GM19372 (cell line): ENCODE measurements at regions not wholly inside any gene's neighbourhood (a gene's known extent, or its start where the extent isn't known, plus 50 kb on each side); places are given as distances from the start of the nearest gene placed in this dataset.
"Not testable (repeated sequence)": the region's sequence is repeated elsewhere in the genome, so short reads cannot be mapped to it uniquely, and the experiment has no call there.

Experiments used
- ATAC-seq: cut with Tn5 transposase; IDR thresholded peaks from one replicate; pipeline ENCODE4 v1.9.1; 2021; ENCODE audit warnings: mild to moderate bottlenecking, low read depth, moderate library complexity; ENCODE audit not compliant: unreplicated experiment

GRCh38 chr11:97865424-97866012 is 1155.2 kb upstream of the CNTN5 start:
- ATAC-seq, result no peak

- ATAC-seq, result no peak
Observed at GRCh38 chr11:97871816-97872215, 1148.9 kb upstream of the CNTN5 start.

GRCh38 chr11:97880209-97880608 is 1140.5 kb upstream of the CNTN5 start:
- ATAC-seq, result no peak

- no peak for ATAC-seq
Observed at GRCh38 chr11:97883086-97883485, 1137.7 kb upstream of the CNTN5 start.

GRCh38 chr11:97888641-97889040 is 1132.1 kb upstream of the CNTN5 start:
- no peak for ATAC-seq

GRCh38 chr11:97890466-97890865 is 1130.3 kb upstream of the CNTN5 start:
- no peak for ATAC-seq

GRCh38 chr11:97893612-97894011 is 1127.1 kb upstream of the CNTN5 start:
- ATAC-seq, result no peak

GRCh38 chr11:97894978-97895377 is 1125.8 kb upstream of the CNTN5 start:
- no peak for ATAC-seq

- no peak for ATAC-seq
Observed at GRCh38 chr11:97895572-97895971, 1125.2 kb upstream of the CNTN5 start.

GRCh38 chr11:97902828-97903227 is 1117.9 kb upstream of the CNTN5 start:
- ATAC-seq, result no peak

- no peak for ATAC-seq
Observed at GRCh38 chr11:97905101-97905500, 1115.6 kb upstream of the CNTN5 start.

GRCh38 chr11:97905671-97906070 is 1115.1 kb upstream of the CNTN5 start:
- ATAC-seq, result no peak

- no peak for ATAC-seq
Observed at GRCh38 chr11:97908354-97908753, 1112.4 kb upstream of the CNTN5 start.

GRCh38 chr11:97909614-97910399 is 1110.9 kb upstream of the CNTN5 start:
- no peak for ATAC-seq

- no peak for ATAC-seq
Observed at GRCh38 chr11:97912629-97913028, 1108.1 kb upstream of the CNTN5 start.

GRCh38 chr11:97922933-97923332 is 1097.8 kb upstream of the CNTN5 start:
- ATAC-seq, result not testable (repeated sequence)

GRCh38 chr11:97934572-97935208 is 1086.1 kb upstream of the CNTN5 start:
- no peak for ATAC-seq

GRCh38 chr11:97937501-97937900 is 1083.2 kb upstream of the CNTN5 start:
- ATAC-seq, result no peak

GRCh38 chr11:97938789-97939188 is 1082.0 kb upstream of the CNTN5 start:
- ATAC-seq, result no peak

GRCh38 chr11:97943493-97943892 is 1077.3 kb upstream of the CNTN5 start:
- ATAC-seq, result no peak

- no peak for ATAC-seq
Observed at GRCh38 chr11:97948793-97949192, 1072.0 kb upstream of the CNTN5 start.

GRCh38 chr11:97955595-97955994 is 1065.2 kb upstream of the CNTN5 start:
- ATAC-seq, result no peak
